ENCODE measurements at regions not wholly inside any gene's neighbourhood (a gene's known extent, or its start where the extent isn't known, plus 50 kb on each side); places are given as distances from the start of the nearest gene placed in this dataset.

DNA sequence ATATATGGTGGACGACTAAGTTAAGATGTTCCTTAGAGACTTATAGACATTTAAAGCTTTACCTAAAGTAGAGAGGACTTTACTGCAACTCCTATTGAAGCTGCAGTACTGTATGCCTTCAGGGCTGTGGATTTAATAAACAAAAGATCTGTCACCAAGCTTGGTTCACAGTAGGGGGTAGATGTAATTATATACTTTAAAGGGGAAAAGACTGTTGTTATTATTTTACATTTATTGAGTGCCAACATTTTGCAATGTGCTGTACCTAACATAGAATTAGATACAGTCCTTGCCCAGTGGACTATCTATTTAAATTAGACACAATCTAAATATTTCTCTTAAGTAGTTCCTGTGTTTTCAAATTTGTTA, 67.2 kb downstream of the SLIT2 start:
- Histone ChIP-seq H2BK120ac (ENCODE audit: low read depth, low read length, poor library complexity, severe bottlenecking) (no peak overlapping the region), H3K18ac (ENCODE audit: insufficient read length, low read depth, low read length) (no peak overlapping the region), H4K8ac (replicated peaks; ENCODE audit: insufficient read length, low read depth, low read length) (no peak overlapping the region), H2BK12ac (ENCODE audit: insufficient read length, low read depth, low read length) (no peak overlapping the region), H3K9me3 (ENCODE audit: control insufficient read depth, low read depth, low read length) (no peaks in the 10 kb centered on the region), H4K20me1 (ENCODE audit: control insufficient read depth, insufficient read depth, insufficient read length) (no peaks in the 10 kb centered on the region), H3K79me2 (ENCODE audit: insufficient read depth, low read length) (no peaks in the 10 kb centered on the region), H2BK5ac (ENCODE audit: insufficient read length, low read length) (no peak overlapping the region), H2BK15ac (ENCODE audit: low read depth, low read length) (no peak overlapping the region), H3K79me1 (ENCODE audit: insufficient read depth, low read depth, low read length, poor library complexity, severe bottlenecking) (no peaks in the 10 kb centered on the region), H3K14ac (ENCODE audit: insufficient read depth, low read length) (no peak overlapping the region), H4K91ac (ENCODE audit: insufficient read length, low read depth, low read length) (no peak overlapping the region), H2AFZ (ENCODE audit: low read length) (no peak overlapping the region), H3K56ac (ENCODE audit: insufficient read length, low read depth, low read length) (no peak overlapping the region), H3K9ac (ENCODE audit: extremely low read depth, insufficient read length, low read length) (no peak overlapping the region), H3K23ac (ENCODE audit: insufficient read length, low read depth, low read length) (no peak overlapping the region), H2AK5ac (ENCODE audit: insufficient read length, low read length) (no peak overlapping the region), H3K4ac (ENCODE audit: low read depth, low read length) (no peak overlapping the region), H3K23me2 (ENCODE audit: insufficient read length, low read depth, low read length, poor library complexity, severe bottlenecking) (no peaks in the 10 kb centered on the region), H3K27ac (ENCODE audit: insufficient read length, low read depth, low read length) (no peak overlapping the region), H2BK20ac (ENCODE audit: low read depth, low read length, poor library complexity, severe bottlenecking) (no peak overlapping the region), H3T11ph (ENCODE audit: low read length) (no peak overlapping the region), H4K5ac (ENCODE audit: insufficient read length, low read depth, low read length) (no peak overlapping the region), H3K4me2 (ENCODE audit: insufficient read depth, insufficient read length, low read length) (no peak overlapping the region), H3K4me1 (ENCODE audit: insufficient read depth, low read length) (no peaks in the 10 kb centered on the region; the same call in 1 of the 2 replicates), H3K27me3 (ENCODE audit: insufficient read depth, low read length) (no peaks in the 10 kb centered on the region)
- no peaks in the 10 kb centered on the region for H3K9me3 Mint-ChIP-seq
- no CpG with 5 or more reads among the region's 1 CpG for WGBS (ENCODE audit: extremely low coverage, insufficient read length, low lambda C conversion rate)
- H3K27me3 Mint-ChIP-seq (ENCODE audit: low read depth) = no peaks in the 10 kb centered on the region
- TF ChIP-seq, protein P1, sequence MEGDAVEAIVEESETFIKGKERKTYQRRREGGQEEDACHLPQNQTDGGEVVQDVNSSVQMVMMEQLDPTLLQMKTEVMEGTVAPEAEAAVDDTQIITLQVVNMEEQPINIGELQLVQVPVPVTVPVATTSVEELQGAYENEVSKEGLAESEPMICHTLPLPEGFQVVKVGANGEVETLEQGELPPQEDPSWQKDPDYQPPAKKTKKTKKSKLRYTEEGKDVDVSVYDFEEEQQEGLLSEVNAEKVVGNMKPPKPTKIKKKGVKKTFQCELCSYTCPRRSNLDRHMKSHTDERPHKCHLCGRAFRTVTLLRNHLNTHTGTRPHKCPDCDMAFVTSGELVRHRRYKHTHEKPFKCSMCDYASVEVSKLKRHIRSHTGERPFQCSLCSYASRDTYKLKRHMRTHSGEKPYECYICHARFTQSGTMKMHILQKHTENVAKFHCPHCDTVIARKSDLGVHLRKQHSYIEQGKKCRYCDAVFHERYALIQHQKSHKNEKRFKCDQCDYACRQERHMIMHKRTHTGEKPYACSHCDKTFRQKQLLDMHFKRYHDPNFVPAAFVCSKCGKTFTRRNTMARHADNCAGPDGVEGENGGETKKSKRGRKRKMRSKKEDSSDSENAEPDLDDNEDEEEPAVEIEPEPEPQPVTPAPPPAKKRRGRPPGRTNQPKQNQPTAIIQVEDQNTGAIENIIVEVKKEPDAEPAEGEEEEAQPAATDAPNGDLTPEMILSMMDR (conservative IDR thresholded peaks at IDR 0.05) = no peak
- peaks cover 12 to 15% of the 10 kb centered on the region in 2 experiments for H3K4me1 Mint-ChIP-seq
- no peak overlapping the region for H3K4me3 Mint-ChIP-seq
- H3K36me3 Mint-ChIP-seq (ENCODE audit: insufficient read depth in 1 of 3, low read depth in 3 of 3) = no peaks in the 10 kb centered on the region
- no peak for DNase-seq
- H3K27ac Mint-ChIP-seq = no peak overlapping the region
